ENCODE measurements at regions not wholly inside any gene's neighbourhood (a gene's known extent, or its start where the extent isn't known, plus 50 kb on each side); places are given as distances from the start of the nearest gene placed in this dataset.

GRCh38 chr2:122531290-122532071, 776.0 kb downstream of the TSN start:
- Histone ChIP-seq H3K36me3 (replicated peaks; ENCODE audit: low read depth, low read length) (no peaks in the 10 kb centered on the region), H3K27ac (ENCODE audit: low read length) (peak overlapping the region; percentile 43), H2AFZ (ENCODE audit: low read depth, low read length) (peak overlapping the region; percentile 48; the same call in 1 of the 2 replicates), H3K9ac (ENCODE audit: low read length) (peak overlapping the region; percentile 31; the same call in 1 of the 2 replicates), H3K79me2 (ENCODE audit: low read length) (no peaks in the 10 kb centered on the region), H3K4me2 (ENCODE audit: low read length) (peak overlapping the region; percentile 53), H3K4me3 (ENCODE audit: low read length) (peak overlapping the region; percentile 11), H4K20me1 (ENCODE audit: insufficient read depth, low read length) (no peaks in the 10 kb centered on the region), H3K9me3 (ENCODE audit: insufficient read depth, low read length) (no peaks in the 10 kb centered on the region), H3K27me3 (ENCODE audit: low read depth, low read length) (no peaks in the 10 kb centered on the region), H3K4me1 (ENCODE audit: low read length) (peaks cover 13% of the 10 kb centered on the region)
- TF ChIP-seq EZH2phosphoT487 (IDR thresholded peaks at IDR 0.05; ENCODE audit: low read depth) (no peak), CTCF (IDR thresholded peaks at IDR 0.05; ENCODE audit: low read depth, low read length) (peak; percentile 49)

DNA sequence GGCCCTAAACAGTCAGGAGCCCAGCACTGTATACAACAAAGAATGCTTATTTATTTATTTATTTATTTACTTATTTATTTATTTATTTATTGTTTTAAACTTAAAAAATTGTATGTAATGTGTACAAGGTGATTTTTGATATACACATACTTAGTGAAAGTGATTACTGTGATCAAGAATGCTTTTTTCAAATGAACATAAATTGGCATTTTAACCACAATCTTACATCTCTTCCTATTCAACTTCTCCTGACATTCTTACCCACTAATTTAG, 776.6 kb downstream of the TSN start:
- H3K27me3 ChIP-seq (ENCODE audit: low read depth, low read length), result no peaks in the 10 kb centered on the region
- H3K27ac ChIP-seq (ENCODE audit: low read length), result no peak overlapping the region
- no peaks in the 10 kb centered on the region for H4K20me1 ChIP-seq (ENCODE audit: insufficient read depth, low read length)
- H3K9me3 ChIP-seq (ENCODE audit: insufficient read depth, low read length), result no peaks in the 10 kb centered on the region
- H3K4me2 ChIP-seq (ENCODE audit: low read length), result no peak overlapping the region
- H3K36me3 ChIP-seq (replicated peaks; ENCODE audit: low read depth, low read length), result no peaks in the 10 kb centered on the region
- H3K4me1 ChIP-seq (ENCODE audit: low read length), result peaks cover 13% of the 10 kb centered on the region
- H3K9ac ChIP-seq (ENCODE audit: low read length), result no peak overlapping the region
- no peak overlapping the region for H2AFZ ChIP-seq (ENCODE audit: low read depth, low read length)
- TF ChIP-seq EZH2phosphoT487 (IDR thresholded peaks at IDR 0.05; ENCODE audit: low read depth) (no peak), CTCF (IDR thresholded peaks at IDR 0.05; ENCODE audit: low read depth, low read length) (no peak)
- no peaks in the 10 kb centered on the region for H3K79me2 ChIP-seq (ENCODE audit: low read length)
- no peak overlapping the region for H3K4me3 ChIP-seq (ENCODE audit: low read length)

DNA sequence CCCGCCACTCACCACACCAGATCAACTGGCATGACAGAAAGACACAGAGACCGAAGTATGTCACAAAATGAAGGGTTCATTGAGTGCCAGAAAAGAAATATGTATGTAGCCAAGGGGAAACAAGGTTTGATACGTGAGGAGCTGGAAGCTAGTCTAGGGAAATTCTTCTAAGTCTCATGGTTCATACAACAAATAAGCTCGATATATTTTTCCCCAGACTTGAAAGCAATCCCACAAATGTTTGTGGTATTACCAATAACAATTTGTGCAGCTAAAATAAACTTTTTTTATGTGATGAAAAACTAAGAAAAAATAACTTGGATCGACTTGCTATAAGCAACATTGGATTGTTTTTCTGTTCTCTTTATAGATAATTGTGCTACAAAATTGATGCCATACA, 777.0 kb downstream of the TSN start:
- no peaks in the 10 kb centered on the region for H4K20me1 ChIP-seq (ENCODE audit: insufficient read depth, low read length)
- TF ChIP-seq CTCF (IDR thresholded peaks at IDR 0.05; ENCODE audit: low read depth, low read length), result no peak
- TF ChIP-seq EZH2phosphoT487 (IDR thresholded peaks at IDR 0.05; ENCODE audit: low read depth), result no peak
- no peak overlapping the region for H3K4me2 ChIP-seq (ENCODE audit: low read length)
- no peaks in the 10 kb centered on the region for H3K9me3 ChIP-seq (ENCODE audit: insufficient read depth, low read length)
- no peak overlapping the region for H3K4me3 ChIP-seq (ENCODE audit: low read length)
- no peaks in the 10 kb centered on the region for H3K27me3 ChIP-seq (ENCODE audit: low read depth, low read length)
- no peaks in the 10 kb centered on the region for H3K79me2 ChIP-seq (ENCODE audit: low read length)
- no peaks in the 10 kb centered on the region for H3K36me3 ChIP-seq (replicated peaks; ENCODE audit: low read depth, low read length)
- H3K9ac ChIP-seq (ENCODE audit: low read length), result no peak overlapping the region
- H3K27ac ChIP-seq (ENCODE audit: low read length), result no peak overlapping the region
- H2AFZ ChIP-seq (ENCODE audit: low read depth, low read length), result no peak overlapping the region
- H3K4me1 ChIP-seq (ENCODE audit: low read length), result peaks cover 13% of the 10 kb centered on the region

DNA sequence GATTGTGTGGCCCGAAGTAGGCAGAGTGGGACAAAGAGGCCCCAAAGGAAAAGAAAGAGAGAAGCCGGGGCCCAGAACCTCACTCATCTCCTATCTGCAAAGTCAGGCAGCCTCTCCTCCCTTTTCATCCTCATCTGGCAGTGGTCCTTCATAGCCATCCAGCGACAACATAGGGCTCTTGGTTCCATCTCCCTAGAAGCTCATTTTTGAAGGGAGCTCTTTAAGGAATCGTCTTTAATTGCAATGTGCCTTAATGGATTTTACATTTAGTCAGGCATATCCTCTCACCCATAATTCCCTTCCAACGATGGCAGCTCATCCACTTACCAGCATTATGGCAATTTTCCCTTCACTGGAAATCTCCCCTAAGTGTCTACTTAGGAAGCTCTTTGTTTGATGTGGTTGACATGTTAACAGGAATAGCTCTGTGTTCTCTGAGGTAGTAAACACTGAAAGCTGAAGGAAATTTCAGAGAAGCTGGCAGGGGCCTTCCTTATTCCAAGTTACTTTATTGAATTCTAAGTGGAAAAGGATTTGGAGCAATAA, 780.6 kb downstream of the TSN start:
- H3K9me3 ChIP-seq (ENCODE audit: insufficient read depth, low read length), result no peaks in the 10 kb centered on the region
- H3K27me3 ChIP-seq (ENCODE audit: low read depth, low read length), result no peaks in the 10 kb centered on the region
- H4K20me1 ChIP-seq (ENCODE audit: insufficient read depth, low read length), result no peaks in the 10 kb centered on the region
- H3K9ac ChIP-seq (ENCODE audit: low read length), result no peak overlapping the region
- no peak overlapping the region for H2AFZ ChIP-seq (ENCODE audit: low read depth, low read length)
- H3K4me1 ChIP-seq (ENCODE audit: low read length), result peaks cover 16% of the 10 kb centered on the region
- H3K36me3 ChIP-seq (replicated peaks; ENCODE audit: low read depth, low read length), result no peaks in the 10 kb centered on the region
- no peaks in the 10 kb centered on the region for H3K79me2 ChIP-seq (ENCODE audit: low read length)
- H3K27ac ChIP-seq (ENCODE audit: low read length), result no peak overlapping the region
- H3K4me3 ChIP-seq (ENCODE audit: low read length), result no peak overlapping the region
- TF ChIP-seq EZH2phosphoT487 (IDR thresholded peaks at IDR 0.05; ENCODE audit: low read depth) (no peak), CTCF (IDR thresholded peaks at IDR 0.05; ENCODE audit: low read depth, low read length) (no peak)
- H3K4me2 ChIP-seq (ENCODE audit: low read length), result no peak overlapping the region

Measured in OCI-LY3 (cell line).